CD14-positive monocyte (primary cell): ENCODE measurements at regions not wholly inside any gene's neighbourhood (a gene's known extent, or its start where the extent isn't known, plus 50 kb on each side); places are given as distances from the start of the nearest gene placed in this dataset.

ENCODE experiments used
- DNase-seq, 3 donors: peaks; one replicate each; pipeline ENCODE4 v3.0.0-alpha.2; 2011 to 2022
- H2AFZ ChIP-seq: 2 replicates; pipeline ENCODE4 v1.6.0; 2012; ENCODE audit warnings: mild to moderate bottlenecking, low read depth, low read length, inconsistent platforms; ENCODE audit not compliant: insufficient read depth, poor library complexity, severe bottlenecking
- H3K27ac ChIP-seq, 2 donors: 1 replicate in 1 of 2; 2 replicates in 1 of 2; pipeline ENCODE4 v1.5.1; 2012 to 2013; ENCODE audit warnings: low read length in 2 of 2, control low read depth in 1 of 2, inconsistent platforms in 1 of 2, low read depth in 1 of 2, mild to moderate bottlenecking in 1 of 2
- H3K27me3 ChIP-seq, 2 donors: one replicate each; pipeline versions ENCODE4 v1.6.0 to v1.6.1; 2011 to 2013; ENCODE audit warnings: low read length in 2 of 2; ENCODE audit not compliant: control insufficient read depth in 2 of 2, insufficient read depth in 2 of 2
- H3K36me3 ChIP-seq, 2 donors: replicated peaks in 1 of 2; 1 replicate in 1 of 2; 2 replicates in 1 of 2; pipeline versions ENCODE4 v1.5.1 to v1.6.1; 2012 to 2013; ENCODE audit warnings: low read length in 2 of 2, control low read depth in 1 of 2, inconsistent platforms in 1 of 2, mild to moderate bottlenecking in 1 of 2; ENCODE audit not compliant: insufficient read depth in 2 of 2, control insufficient read depth in 1 of 2
- H3K4me1 ChIP-seq, 2 donors: 1 replicate in 1 of 2; 2 replicates in 1 of 2; pipeline versions ENCODE4 v1.5.1 to v1.6.1; 2012 to 2013; ENCODE audit warnings: low read length in 2 of 2, control low read depth in 1 of 2, inconsistent platforms in 1 of 2, mild to moderate bottlenecking in 1 of 2, moderate library complexity in 1 of 2; ENCODE audit not compliant: insufficient read depth in 2 of 2, control insufficient read depth in 1 of 2
- H3K4me2 ChIP-seq: replicated peaks from 2 replicates; pipeline ENCODE3; 2012; ENCODE audit warnings: low read length, moderate library complexity, mild to moderate bottlenecking; ENCODE audit not compliant: poor library complexity, severe bottlenecking; ENCODE audit errors: extremely low read depth
- H3K4me3 ChIP-seq, 3 experiments: fragments of 200-600 bp in 1 of 3; sonication (generic) in 1 of 3; replicated peaks in 1 of 3; 1 replicate in 2 of 3; 2 replicates in 1 of 3; pipeline ENCODE4 v1.5.1; 2011 to 2013; ENCODE audit warnings: low read length in 3 of 3, mild to moderate bottlenecking in 3 of 3, control low read depth in 2 of 3, low read depth in 2 of 3, inconsistent platforms in 1 of 3, moderate library complexity in 1 of 3
- H3K79me2 ChIP-seq: 2 replicates; pipeline ENCODE4 v1.6.0; 2012; ENCODE audit warnings: mild to moderate bottlenecking, control low read depth, inconsistent platforms, low read length, moderate library complexity; ENCODE audit not compliant: insufficient read depth
- H3K9ac ChIP-seq: 2 replicates; pipeline ENCODE4 v1.6.0; 2017; ENCODE audit warnings: low read length, mild to moderate bottlenecking; ENCODE audit not compliant: insufficient read depth, poor library complexity, severe bottlenecking
- H3K9me3 ChIP-seq, 2 donors: replicated peaks in 1 of 2; 1 replicate in 1 of 2; 2 replicates in 1 of 2; pipeline versions ENCODE4 v1.5.1 to v1.6.1; 2012 to 2013; ENCODE audit warnings: low read length in 2 of 2, control low read depth in 1 of 2; ENCODE audit not compliant: control insufficient read depth in 1 of 2, insufficient read depth in 1 of 2
- H4K20me1 ChIP-seq: 2 replicates; pipeline ENCODE4 v1.6.0; 2012; ENCODE audit warnings: mild to moderate bottlenecking, low read length, control low read depth, moderate library complexity; ENCODE audit not compliant: insufficient read depth
- H3K27ac Mint-ChIP-seq, 7 donors: one replicate each; pipeline ENCODE4 v1.8.0; 2020; ENCODE audit warnings: mild to moderate bottlenecking in 7 of 7, mixed read lengths in 7 of 7, moderate library complexity in 6 of 7, inconsistent platforms in 2 of 7
- H3K27me3 Mint-ChIP-seq, 3 donors: one replicate each; pipeline ENCODE4 v1.8.0; 2021 to 2022; ENCODE audit warnings: low read depth in 3 of 3, mild to moderate bottlenecking in 3 of 3, mixed read lengths in 3 of 3, moderate library complexity in 3 of 3, inconsistent platforms in 1 of 3
- H3K36me3 Mint-ChIP-seq, 2 donors: one replicate each; pipeline ENCODE4 v1.8.0; 2020; ENCODE audit warnings: mixed read lengths in 2 of 2, inconsistent platforms in 1 of 2, mild to moderate bottlenecking in 1 of 2
- H3K4me1 Mint-ChIP-seq: one replicate; pipeline ENCODE4 v1.8.0; 2020; ENCODE audit warnings: mild to moderate bottlenecking, mixed read lengths
- H3K4me3 Mint-ChIP-seq, 2 donors: one replicate each; pipeline ENCODE4 v1.8.0; 2020; ENCODE audit warnings: mild to moderate bottlenecking in 2 of 2, mixed read lengths in 2 of 2, moderate library complexity in 1 of 2
- H3K9me3 Mint-ChIP-seq, 7 donors: one replicate each; pipeline ENCODE4 v1.8.0; 2020 to 2022; ENCODE audit warnings: mixed read lengths in 7 of 7, mild to moderate bottlenecking in 6 of 7, moderate library complexity in 6 of 7, inconsistent platforms in 2 of 7
- CTCF ChIP-seq: fragments of 200-600 bp; IDR thresholded peaks from one replicate; pipeline ENCODE4 v1.8.0; 2022; ENCODE audit warnings: antibody characterized with exemption, mild to moderate bottlenecking
- WGBS: methylation state at CpG from one replicate; pipeline ENCODE4 v1.1.5; 2013; ENCODE audit warnings: missing lambda C conversion rate; ENCODE audit not compliant: insufficient coverage; 5-methylcytosine and 5-hydroxymethylcytosine counted together
- intact Hi-C, 2 donors: fragments of 100-400 bp; cut with micrococcal nuclease; formaldehyde crosslinking; loops; one replicate each; pipeline versions ENCODE4 v1.15.0 to v1.15.1; 2023

GRCh38 chr6:98471444-98471843 lies 362.9 kb upstream of the POU3F2 start:
- no peaks in the 10 kb centered on the region for H3K36me3 Mint-ChIP-seq
- H3K9me3 Mint-ChIP-seq, result peaks cover 0 to 5% (median 3%) of the 10 kb centered on the region in 7 donors
- intact Hi-C loops, result no loop called here
- H3K9ac ChIP-seq, result no peak overlapping the region
- no peaks in the 10 kb centered on the region for H4K20me1 ChIP-seq
- H3K4me3 Mint-ChIP-seq, result no peak overlapping the region
- no peak for DNase-seq
- no peaks in the 10 kb centered on the region for H3K4me1 Mint-ChIP-seq
- no peaks in the 10 kb centered on the region for H3K9me3 ChIP-seq
- no peak for TF ChIP-seq CTCF
- no peak overlapping the region for H3K4me3 ChIP-seq
- no peaks in the 10 kb centered on the region for H3K79me2 ChIP-seq
- no peak overlapping the region for H3K4me2 ChIP-seq
- peaks cover 0 to 3% (median 0%) of the 10 kb centered on the region in 3 donors for H3K27me3 Mint-ChIP-seq
- no peak overlapping the region for H2AFZ ChIP-seq
- H3K4me1 ChIP-seq, result no peaks in the 10 kb centered on the region
- H3K27ac Mint-ChIP-seq, result no peak overlapping the region
- no peaks in the 10 kb centered on the region for H3K36me3 ChIP-seq
- H3K27ac ChIP-seq, result no peak overlapping the region
- no peaks in the 10 kb centered on the region for H3K27me3 ChIP-seq

- H3K4me1 Mint-ChIP-seq, result no peaks in the 10 kb centered on the region
- H3K4me1 ChIP-seq, result no peaks in the 10 kb centered on the region
- H3K4me3 Mint-ChIP-seq, result no peak overlapping the region
- intact Hi-C loops, result no loop called here
- H2AFZ ChIP-seq, result no peak overlapping the region
- no peaks in the 10 kb centered on the region for H3K79me2 ChIP-seq
- no peaks in the 10 kb centered on the region for H3K27me3 ChIP-seq
- H3K27me3 Mint-ChIP-seq, result no peaks in the 10 kb centered on the region
- H4K20me1 ChIP-seq, result no peaks in the 10 kb centered on the region
- no peaks in the 10 kb centered on the region for H3K36me3 ChIP-seq
- H3K9me3 ChIP-seq, result no peaks in the 10 kb centered on the region
- H3K27ac ChIP-seq, result no peak overlapping the region
- no peaks in the 10 kb centered on the region for H3K36me3 Mint-ChIP-seq
- no peak overlapping the region for H3K27ac Mint-ChIP-seq
- no peak for DNase-seq
- H3K9ac ChIP-seq, result no peak overlapping the region
- H3K4me2 ChIP-seq, result no peak overlapping the region
- TF ChIP-seq CTCF, result no peak
- peaks cover 0 to 3% (median 1%) of the 10 kb centered on the region in 7 donors for H3K9me3 Mint-ChIP-seq
- H3K4me3 ChIP-seq, result no peak overlapping the region
- 13% methylated on average over 1 of the region's 2 CpGs for WGBS
Observed at GRCh38 chr6:98477231-98477630, 357.1 kb upstream of the POU3F2 start.
